Psoas muscle (tissue), 7 donors: ENCODE measurements at regions not wholly inside any gene's neighbourhood (a gene's known extent, or its start where the extent isn't known, plus 50 kb on each side); places are given as distances from the start of the nearest gene placed in this dataset.

Source experiments
- ATAC-seq, 4 donors: fragments of 200-7000 bp; cut with Tn5 transposase; one replicate each; pipeline ENCODE4 v1.9.1; 2020; ENCODE audit warnings: moderate library complexity in 3 of 4, mild to moderate bottlenecking in 2 of 4
- DNase-seq, 2 donors: peaks; one replicate each; pipeline ENCODE4 v3.0.0-alpha.2; 2020
- H3K27ac ChIP-seq: fragments of 200-600 bp; one replicate; pipeline ENCODE4 v1.8.0; 2022
- H3K27me3 ChIP-seq, 3 donors: fragments of 200-600 bp in 1 of 3; one replicate each; pipeline versions ENCODE4 v1.6.1 to v1.8.0; 2013 to 2022; ENCODE audit warnings: low read length in 2 of 3, mild to moderate bottlenecking in 2 of 3, moderate library complexity in 1 of 3; ENCODE audit not compliant: insufficient read depth in 3 of 3
- H3K36me3 ChIP-seq, 2 donors: fragments of 200-600 bp in 1 of 2; one replicate each; pipeline versions ENCODE4 v1.6.1 to v1.8.0; 2013 to 2022; ENCODE audit warnings: low read depth in 1 of 2, mild to moderate bottlenecking in 1 of 2, moderate library complexity in 1 of 2; ENCODE audit not compliant: insufficient read depth in 1 of 2
- H3K4me1 ChIP-seq: fragments of 200-600 bp; one replicate; pipeline ENCODE4 v1.8.0; 2022
- H3K4me3 ChIP-seq: fragments of 200-600 bp; one replicate; pipeline ENCODE4 v1.8.0; 2022; ENCODE audit warnings: mild to moderate bottlenecking
- H3K9me3 ChIP-seq: fragments of 200-600 bp; one replicate; pipeline ENCODE4 v1.8.0; 2022
- CTCF ChIP-seq: fragments of 200-600 bp; IDR thresholded peaks from one replicate; pipeline ENCODE4 v1.8.0; 2022; ENCODE audit warnings: antibody characterized with exemption
- WGBS, 3 donors: extraction: QIAGEN DNeasy Blood & Tissue Kit; methylation state at CpG; one replicate each; pipeline versions ENCODE4 v1.1.6 to v1.1.7; 2013; 5-methylcytosine and 5-hydroxymethylcytosine counted together
- intact Hi-C, 2 donors: fragments of 100-400 bp; cut with DNase I; formaldehyde crosslinking; loops; one replicate each; pipeline versions ENCODE4 v1.11.0 to v1.14.2; 2022
- donor health status: healthy with polysubstance abuse.
- donor health status: DM: no; HTN: no; CAD: no; lungs with moderate emphysema.
- donor health status: Bipolar disorder and iron deficiency.
- donor health status: healthy.
- donor health status: DM: yes; HTN: yes; CAD: no.
- donor health status: DM: no; HTN: no; CAD: no.
- donor health status: DM: yes; HTN: yes; CAD: no.

GRCh38 chr11:121716060-121716459, 263.3 kb upstream of the SORL1-AS1 start:
- no peak overlapping the region for H3K27ac ChIP-seq
- no peaks in the 10 kb centered on the region for H3K27me3 ChIP-seq
- H3K4me1 ChIP-seq: no peaks in the 10 kb centered on the region
- intact Hi-C loops: no loop called here
- DNase-seq (no peak), ATAC-seq (peak; percentile 49 to 76 (median 52))
- TF ChIP-seq CTCF: no peak
- H3K4me3 ChIP-seq: no peak overlapping the region
- H3K36me3 ChIP-seq: no peaks in the 10 kb centered on the region
- WGBS, 3 donors: 38 to 49% (median 47%) methylated on average over 4 of the region's 4 CpGs
- H3K9me3 ChIP-seq: no peaks in the 10 kb centered on the region

GRCh38 chr11:121715405-121715804, 262.6 kb upstream of the SORL1-AS1 start:
- ATAC-seq (peak in 1 of 4 donors; percentile 19), DNase-seq (no peak)
- intact Hi-C loops: no loop called here
- WGBS, 3 donors: 32 to 38% (median 36%) methylated on average over 4 of the region's 4 CpGs
- Histone ChIP-seq H3K4me3 (no peak overlapping the region), H3K36me3 (no peaks in the 10 kb centered on the region), H3K4me1 (no peaks in the 10 kb centered on the region), H3K9me3 (no peaks in the 10 kb centered on the region), H3K27ac (no peak overlapping the region), H3K27me3 (no peaks in the 10 kb centered on the region)
- no peak for TF ChIP-seq CTCF

- no peaks in the 10 kb centered on the region for H3K36me3 ChIP-seq
- no peak overlapping the region for H3K27ac ChIP-seq
- DNase-seq: no peak
- H3K4me3 ChIP-seq: no peak overlapping the region
- WGBS, 3 donors: 93 to 98% (median 95%) methylated on average over 3 of the region's 3 CpGs
- no peak for ATAC-seq
- no peak for TF ChIP-seq CTCF
- H3K27me3 ChIP-seq: no peaks in the 10 kb centered on the region
- no peaks in the 10 kb centered on the region for H3K9me3 ChIP-seq
- intact Hi-C loops: no loop called here
- H3K4me1 ChIP-seq: no peaks in the 10 kb centered on the region
Observed at GRCh38 chr11:121714351-121714750, 261.6 kb upstream of the SORL1-AS1 start.

GRCh38 chr11:121711939-121712338, 259.2 kb upstream of the SORL1-AS1 start:
- ATAC-seq (no peak), DNase-seq (no peak)
- Histone ChIP-seq H3K36me3 (no peaks in the 10 kb centered on the region), H3K27me3 (no peaks in the 10 kb centered on the region), H3K4me3 (no peak overlapping the region), H3K27ac (no peak overlapping the region), H3K4me1 (no peaks in the 10 kb centered on the region), H3K9me3 (no peaks in the 10 kb centered on the region)
- intact Hi-C loops: no loop called here
- TF ChIP-seq CTCF: no peak
- WGBS, 3 donors: 81 to 92% (median 90%) methylated on average over 1 of the region's 1 CpG

GRCh38 chr11:121711236-121711635, 258.5 kb upstream of the SORL1-AS1 start:
- Histone ChIP-seq H3K4me1 (no peaks in the 10 kb centered on the region), H3K27me3 (no peaks in the 10 kb centered on the region), H3K36me3 (no peaks in the 10 kb centered on the region), H3K27ac (no peak overlapping the region), H3K4me3 (no peak overlapping the region), H3K9me3 (no peaks in the 10 kb centered on the region)
- ATAC-seq: no peak
- DNase-seq: no peak
- WGBS, 3 donors: 92 to 96% (median 92%) methylated on average over 2 of the region's 2 CpGs
- intact Hi-C loops: no loop called here
- TF ChIP-seq CTCF: no peak
